ENCODE measurements at regions not wholly inside any gene's neighbourhood (a gene's known extent, or its start where the extent isn't known, plus 50 kb on each side); places are given as distances from the start of the nearest gene placed in this dataset.
"Not testable (repeated sequence)": the region's sequence is repeated elsewhere in the genome, so short reads cannot be mapped to it uniquely, and the experiment has no call there.

DNA sequence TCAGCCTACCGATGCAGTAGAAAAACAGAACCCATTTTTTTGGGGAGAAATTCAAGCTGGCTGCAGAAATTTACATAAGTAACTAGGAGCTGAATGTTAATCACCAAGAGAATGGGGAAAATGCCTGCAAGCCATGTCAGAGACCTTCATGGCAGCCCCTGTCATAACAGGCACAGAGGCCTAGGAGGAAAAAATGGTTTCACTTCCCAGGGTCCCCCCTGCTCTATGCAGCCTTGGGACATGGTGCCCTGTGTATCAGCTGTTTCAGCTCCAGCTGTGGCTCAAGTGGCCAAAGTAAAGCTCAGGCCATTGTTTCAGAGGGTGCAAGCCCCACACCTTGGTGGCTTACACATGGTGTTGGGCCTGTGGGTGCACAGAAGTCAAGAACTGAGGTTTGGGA is 842.5 kb downstream of the FLRT2 start:
- intact Hi-C loops (cut with DNase I), result no loop called here
- no peak for DNase-seq (ENCODE audit: low spot score)

DNA sequence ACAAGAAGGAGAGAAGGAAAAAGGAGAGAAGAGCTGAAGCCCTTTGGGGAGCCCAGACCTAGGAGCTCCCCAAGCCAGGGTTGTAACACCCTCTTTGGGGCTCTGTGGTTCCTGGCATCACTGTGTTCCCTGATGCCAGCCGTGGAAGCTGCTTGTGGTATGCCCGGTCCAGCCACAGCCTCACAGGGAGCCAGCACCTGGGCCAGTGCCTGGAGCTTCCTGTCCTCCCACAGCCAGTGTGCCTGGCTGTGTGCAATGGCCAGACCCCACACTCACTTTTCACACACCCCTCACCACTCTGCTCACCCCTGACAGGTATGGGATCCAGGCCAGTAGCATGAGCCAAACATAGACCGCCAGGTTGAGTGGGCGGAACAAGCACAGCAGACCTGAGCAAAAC is 834.7 kb downstream of the FLRT2 start:
- no peak for DNase-seq (ENCODE audit: low spot score)
- intact Hi-C loops (cut with DNase I), result loop anchor here in 1 of 2 donors (5.0 kb wide), 1 partner anchor 822 kb away; no protein-coding TSS in a partner anchor

DNA sequence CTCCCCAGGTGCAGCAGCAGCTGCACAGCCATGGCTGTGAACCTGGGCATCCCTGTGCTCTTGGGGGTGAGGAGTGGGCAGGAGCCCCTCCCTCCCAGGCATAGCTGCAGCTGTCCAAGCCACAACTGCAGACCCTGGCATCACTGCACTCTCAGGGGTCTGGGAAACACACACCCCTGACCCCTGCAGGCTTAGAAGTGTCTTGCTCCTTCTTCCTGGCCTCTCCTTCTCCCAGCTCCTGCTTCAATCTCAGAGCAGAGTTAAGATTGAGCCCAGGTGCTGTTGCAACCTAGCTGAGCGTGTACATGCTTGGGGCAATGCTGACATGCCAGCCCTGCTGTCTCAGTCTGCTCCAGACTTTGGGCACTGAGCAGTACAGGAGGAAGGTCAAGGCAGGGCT is 833.6 kb downstream of the FLRT2 start:
- intact Hi-C loops (cut with DNase I), result no loop called here
- DNase-seq (ENCODE audit: low spot score), result no peak

DNA sequence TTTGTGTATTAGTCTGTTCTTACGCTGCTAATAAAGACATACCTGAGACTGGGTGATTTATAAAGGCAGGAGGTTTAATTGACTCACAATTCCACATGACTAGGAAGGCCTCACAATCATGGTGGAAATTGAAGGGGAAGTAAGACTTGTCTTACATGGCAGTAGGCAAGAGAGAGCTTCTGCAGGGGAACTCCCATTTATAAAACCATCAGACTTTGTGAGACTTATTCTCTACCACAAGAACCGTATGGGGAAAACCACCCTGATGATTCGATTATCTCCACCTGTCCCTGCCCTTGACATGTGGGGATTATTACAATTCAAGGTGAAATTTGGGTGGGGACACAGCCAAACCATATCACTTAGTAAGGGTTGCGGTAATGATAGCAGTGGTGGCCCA is 833.1 kb downstream of the FLRT2 start:
- intact Hi-C loops (cut with DNase I), result no loop called here
- DNase-seq (ENCODE audit: low spot score), result no peak

DNA sequence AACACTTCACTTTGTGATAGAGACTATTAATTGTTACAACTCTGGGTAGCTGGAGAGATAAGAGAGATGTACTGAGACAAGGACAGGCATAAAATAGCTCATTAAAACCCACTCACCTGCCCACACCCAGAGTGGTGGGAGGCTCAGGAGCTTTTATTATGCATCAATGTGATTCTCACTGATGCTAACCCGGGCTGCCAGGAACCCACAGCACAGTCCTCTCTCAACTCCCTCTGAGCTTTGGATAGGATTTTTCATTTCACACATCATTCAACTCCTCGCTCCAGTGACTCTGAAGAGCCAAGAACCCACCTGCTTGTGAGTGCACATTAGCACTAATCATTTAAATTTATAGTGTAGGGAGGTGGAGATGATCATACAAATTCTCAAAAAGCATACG is 827.9 kb downstream of the FLRT2 start:
- intact Hi-C loops (cut with DNase I), result no loop called here
- DNase-seq (ENCODE audit: low spot score), result no peak

DNA sequence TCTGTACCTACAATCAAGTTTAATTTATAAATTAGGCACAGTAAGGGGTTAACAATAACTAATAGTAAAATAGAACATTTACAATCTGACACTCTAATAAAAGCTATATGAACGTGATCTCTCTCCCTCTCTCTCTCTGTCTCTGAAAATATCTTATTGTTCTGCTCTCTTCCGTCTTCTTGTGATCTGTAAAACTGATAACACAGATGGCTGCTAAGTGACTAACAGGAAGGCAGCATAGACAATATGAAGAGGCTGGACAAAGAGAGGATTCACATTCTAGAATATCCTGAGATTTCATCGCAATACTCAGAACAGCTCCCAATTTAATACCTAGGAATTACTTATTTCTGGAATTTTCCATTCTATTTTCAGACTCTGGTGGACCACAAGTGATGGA is 827.2 kb downstream of the FLRT2 start:
- DNase-seq (ENCODE audit: low spot score), result no peak
- intact Hi-C loops (cut with DNase I), result no loop called here

DNA sequence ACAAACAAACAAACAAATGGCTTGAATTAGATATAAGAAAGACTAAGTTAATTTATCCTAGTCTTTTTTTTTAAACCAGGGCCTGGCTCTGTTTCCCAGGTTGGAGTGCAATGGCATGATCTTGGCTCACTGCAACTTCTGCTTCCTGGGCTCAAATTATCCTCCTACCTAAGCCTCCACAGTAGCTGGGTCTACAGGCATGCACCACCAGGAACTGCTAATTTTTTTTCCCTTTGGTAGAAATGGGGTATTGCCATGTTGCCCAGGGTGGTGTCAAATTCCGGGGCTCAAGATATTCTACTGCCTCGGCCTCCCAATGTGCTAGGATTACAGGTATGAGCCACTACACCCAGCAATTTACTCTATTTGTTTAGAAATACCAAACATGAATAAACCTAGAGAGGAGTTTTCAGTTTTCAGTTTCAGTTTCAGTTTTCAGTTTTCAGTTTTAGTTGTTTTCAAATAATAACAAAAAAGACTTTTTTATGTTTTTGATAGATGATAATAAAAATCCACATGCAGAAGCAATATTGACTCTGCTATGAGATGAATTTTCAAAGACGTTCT is 817.0 kb downstream of the FLRT2 start:
- intact Hi-C loops (cut with DNase I), result no loop called here
- DNase-seq (ENCODE audit: low spot score), result no peak

DNA sequence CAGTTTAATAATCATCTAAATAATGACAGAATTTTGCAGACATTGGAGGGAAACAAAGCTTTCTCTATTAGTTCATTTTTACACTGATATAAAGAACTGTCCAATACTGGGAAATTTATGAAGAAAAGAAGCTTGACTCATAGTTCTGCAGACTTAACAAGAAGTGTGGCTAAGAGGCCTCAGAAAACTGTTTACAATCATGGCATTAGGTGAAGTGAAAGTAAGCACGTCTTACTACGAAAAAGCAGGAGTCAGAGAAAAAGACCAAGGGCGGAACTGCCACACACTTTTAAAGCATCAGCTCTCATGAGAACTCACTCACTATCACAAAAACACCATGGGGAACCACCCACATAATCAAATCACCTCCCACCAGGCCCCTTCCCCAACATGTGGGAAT is 804.4 kb downstream of the FLRT2 start:
- intact Hi-C loops (cut with DNase I), result no loop called here

DNA sequence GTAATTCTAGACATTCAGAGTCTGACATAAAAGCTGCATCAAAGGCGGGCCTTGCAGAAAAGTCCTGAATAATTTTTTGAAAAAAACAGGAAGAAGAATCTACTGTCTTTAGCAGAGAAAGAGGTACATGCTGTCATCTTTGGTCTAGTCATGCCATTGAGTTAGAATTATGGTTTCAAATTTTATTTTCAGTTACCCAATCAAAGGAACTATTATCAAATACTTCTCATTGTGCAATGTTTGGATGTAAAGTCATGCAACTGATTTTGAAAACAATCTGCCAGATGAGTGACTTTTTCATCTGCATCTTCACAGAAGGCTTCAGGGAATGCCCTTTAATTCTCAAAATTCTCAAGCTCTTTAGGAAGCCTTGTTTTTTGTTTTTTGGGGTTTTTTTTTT is 803.5 kb downstream of the FLRT2 start:
- DNase-seq (ENCODE audit: low spot score), result no peak
- intact Hi-C loops (cut with DNase I), result no loop called here

More for the DNA sequence above, 804.4 kb downstream of the FLRT2 start:
- no peak for DNase-seq (ENCODE audit: low spot score)

DNA sequence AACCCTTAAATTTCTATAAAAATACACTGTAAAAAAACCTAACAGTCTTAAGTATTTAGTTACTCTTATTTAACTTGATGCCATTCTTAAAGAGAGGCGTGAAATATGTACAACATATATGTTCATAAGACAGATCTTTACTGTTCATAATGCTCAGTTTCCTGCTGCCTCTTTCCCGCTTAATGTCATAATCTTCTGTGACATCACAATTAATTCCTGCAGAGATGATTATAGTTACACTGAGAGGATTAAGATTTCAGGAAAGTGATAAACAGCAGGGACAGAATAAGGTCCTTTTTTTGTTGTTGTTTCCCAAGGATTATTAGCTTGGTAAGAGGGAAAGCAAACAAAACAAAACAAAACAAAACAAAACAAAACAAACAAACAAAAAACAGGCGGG is 801.4 kb downstream of the FLRT2 start:
- no peak for DNase-seq (ENCODE audit: low spot score)
- intact Hi-C loops (cut with DNase I), result no loop called here

DNA sequence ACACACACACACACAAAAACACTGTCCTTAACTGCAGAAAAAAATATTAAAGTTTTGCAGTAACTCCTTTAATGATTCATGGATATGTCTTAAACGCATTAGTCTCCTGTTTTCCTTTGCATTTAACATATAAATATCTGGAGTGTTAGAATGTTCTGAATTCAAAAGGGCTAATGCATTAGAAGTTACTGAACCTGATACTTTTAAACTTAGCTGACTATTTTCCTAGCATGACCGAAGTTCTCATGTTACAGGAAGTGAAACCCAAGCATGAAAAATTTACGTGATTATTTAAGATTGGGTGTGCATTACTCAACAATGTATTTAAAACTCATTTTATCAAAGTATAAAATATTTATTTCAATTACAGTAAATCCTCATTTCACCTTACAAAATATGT is 791.2 kb downstream of the FLRT2 start:
- intact Hi-C loops (cut with DNase I), result no loop called here
- DNase-seq (ENCODE audit: low spot score), result no peak

DNA sequence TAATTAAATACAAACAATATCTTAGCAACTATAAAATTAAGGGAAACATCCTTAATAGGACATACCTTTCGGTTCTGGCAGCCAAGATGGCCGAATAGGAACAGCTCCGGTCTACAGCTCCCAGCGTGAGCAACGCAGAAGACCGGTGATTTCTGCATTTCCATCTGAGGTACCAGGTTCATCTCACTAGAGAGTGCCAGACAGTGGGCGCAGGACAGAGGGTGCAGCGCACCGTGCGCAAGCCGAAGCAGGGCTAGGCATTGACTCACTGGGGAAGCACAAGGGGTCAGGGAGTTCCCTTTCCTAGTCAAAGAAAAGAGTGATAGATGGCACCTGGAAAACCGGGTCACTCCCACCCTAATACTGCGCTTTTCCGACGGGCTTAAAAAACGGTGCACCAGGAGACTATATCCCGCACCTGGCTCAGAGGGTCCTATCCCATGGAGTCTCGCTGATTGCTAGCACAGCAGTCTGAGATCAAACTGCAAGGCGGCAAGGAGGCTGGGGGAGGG is 782.3 kb downstream of the FLRT2 start:
- intact Hi-C loops (cut with DNase I); DNase-seq (ENCODE audit: low spot score): not testable (repeated sequence)

DNA sequence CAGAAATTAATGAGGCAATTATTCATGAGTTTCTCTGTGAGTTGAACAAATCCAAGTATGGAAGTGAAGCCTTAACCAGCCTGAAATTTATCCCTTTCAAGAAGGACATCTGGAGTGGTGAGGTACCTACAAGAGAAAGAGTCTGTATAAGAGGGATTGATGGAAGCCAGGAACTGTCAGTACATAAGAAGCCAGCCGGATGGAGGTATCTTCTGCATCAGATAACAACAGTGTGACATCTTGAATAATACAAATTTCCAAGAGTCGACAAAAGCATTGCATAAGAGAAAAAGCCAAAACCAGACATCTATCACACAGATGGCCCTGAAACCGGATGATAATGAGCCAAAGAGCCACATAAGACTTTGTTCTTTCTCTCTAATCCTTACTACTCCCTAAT is 781.2 kb downstream of the FLRT2 start:
- intact Hi-C loops (cut with DNase I), result no loop called here
- DNase-seq (ENCODE audit: low spot score), result no peak

DNA sequence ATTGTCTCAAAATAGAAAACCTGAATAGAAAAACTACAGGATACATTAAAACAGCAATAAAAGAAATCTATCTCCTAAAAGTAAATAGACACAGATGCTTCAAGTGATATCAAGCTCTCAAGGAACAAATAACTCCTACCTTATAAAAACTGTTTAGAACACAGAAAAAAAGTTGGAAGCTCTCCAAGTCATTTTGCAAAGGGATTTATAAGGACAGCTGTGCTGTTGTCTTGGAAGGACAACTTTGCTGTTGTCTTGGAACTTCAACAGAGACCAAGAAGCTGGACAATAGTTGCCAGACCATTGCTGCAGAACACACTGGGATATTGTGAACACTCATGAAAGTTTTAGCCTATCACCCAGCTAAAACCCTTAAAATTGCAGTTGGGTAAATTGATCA is 780.7 kb downstream of the FLRT2 start:
- intact Hi-C loops (cut with DNase I), result no loop called here
- DNase-seq (ENCODE audit: low spot score), result no peak

DNA sequence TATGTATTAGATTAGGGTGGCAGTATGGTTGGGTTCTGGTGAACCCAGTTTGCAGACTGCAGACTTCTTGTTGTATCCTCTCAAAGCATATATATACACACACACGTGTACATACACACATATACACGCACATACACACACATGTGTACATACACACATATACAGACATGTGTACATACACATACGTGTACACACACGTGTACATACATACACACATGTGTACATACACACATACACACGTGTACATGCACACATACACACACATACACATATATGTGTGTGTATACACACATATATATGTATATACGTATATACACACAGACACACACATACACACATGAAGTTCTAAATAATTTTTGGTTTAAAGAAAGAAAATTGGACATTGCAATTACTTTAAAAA is 780.2 kb downstream of the FLRT2 start:
- DNase-seq (ENCODE audit: low spot score), result no peak
- intact Hi-C loops (cut with DNase I), result no loop called here

DNA sequence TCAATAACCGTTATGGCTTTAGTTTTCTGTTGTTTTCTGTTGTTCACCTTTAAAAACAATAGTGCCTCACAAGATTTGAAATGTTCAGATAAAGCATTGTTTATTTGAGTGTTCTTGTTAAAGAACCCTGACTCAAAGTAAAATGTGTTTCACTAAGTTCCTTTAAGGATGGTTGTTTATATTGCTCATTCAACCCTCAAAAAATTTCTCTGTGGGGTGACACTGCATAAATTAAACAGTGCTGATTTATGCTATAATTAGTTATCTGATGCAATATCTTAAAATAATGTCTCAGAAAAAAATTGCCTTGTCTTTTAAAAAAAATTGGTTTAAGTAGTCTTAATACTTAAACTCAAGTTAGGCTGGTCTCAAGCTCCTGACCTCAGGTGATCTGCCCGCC is 775.1 kb downstream of the FLRT2 start:
- intact Hi-C loops (cut with DNase I), result no loop called here
- DNase-seq (ENCODE audit: low spot score), result no peak

DNA sequence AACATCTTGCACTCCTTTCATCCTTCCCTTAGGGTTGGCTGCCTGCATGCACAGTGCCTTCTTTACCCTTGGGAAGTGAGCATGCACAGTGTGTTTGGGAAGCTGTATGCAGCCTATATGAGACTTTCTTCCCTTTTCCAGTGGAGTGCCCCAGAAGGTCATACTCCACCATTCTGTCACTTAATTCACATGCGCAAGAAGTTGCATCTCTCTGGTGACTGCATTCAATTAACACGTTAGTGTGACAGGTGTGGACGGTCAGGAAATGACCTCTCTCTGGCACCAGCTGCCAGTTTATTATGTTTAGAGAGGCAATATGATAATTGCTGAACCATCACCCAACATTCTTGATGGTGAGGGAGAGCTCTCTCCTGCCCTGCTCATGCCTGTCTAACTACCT is 770.0 kb downstream of the FLRT2 start:
- intact Hi-C loops (cut with DNase I), result no loop called here

DNA sequence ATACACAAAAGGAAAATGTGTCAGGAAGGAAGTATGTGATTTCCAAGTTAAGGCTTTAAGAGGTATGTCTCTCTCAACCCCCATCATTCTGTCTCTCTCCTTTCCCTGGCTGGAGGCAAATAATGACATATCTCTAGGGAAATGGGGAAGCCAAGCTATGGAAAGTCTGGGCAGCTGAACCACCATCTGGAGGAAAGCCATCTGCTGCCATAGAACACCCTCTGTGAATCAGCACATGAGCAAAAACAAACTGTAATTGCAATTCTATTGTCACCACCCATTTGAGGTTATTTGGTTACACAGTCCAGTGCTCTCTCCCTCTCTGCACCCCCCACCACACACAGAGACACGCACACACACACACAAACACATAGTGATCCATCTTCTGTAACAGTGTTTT is 766.2 kb downstream of the FLRT2 start:
- DNase-seq (ENCODE audit: low spot score), result no peak
- intact Hi-C loops (cut with DNase I), result no loop called here

More for the DNA sequence above, 770.0 kb downstream of the FLRT2 start:
- DNase-seq (ENCODE audit: low spot score), result no peak

DNA sequence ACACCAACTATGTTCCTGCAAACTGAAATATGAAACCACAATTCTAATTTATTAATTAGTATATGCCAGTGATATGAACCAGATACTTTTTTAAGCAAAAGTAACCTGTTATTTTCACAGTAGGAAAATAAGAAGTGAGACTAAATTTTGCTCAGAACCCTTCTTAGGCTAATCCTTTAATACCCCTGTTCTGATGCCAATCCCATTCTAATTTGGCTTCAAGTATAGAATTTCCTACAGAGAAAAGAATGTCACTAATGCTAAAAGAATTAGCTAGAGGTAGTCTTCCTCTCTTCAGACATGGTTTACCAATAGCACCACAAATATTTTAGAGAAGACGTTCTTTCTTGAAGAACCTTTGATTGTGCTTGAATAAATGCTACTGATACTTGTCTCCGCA is 758.4 kb downstream of the FLRT2 start:
- intact Hi-C loops (cut with DNase I), result no loop called here
- DNase-seq (ENCODE audit: low spot score), result no peak

DNA sequence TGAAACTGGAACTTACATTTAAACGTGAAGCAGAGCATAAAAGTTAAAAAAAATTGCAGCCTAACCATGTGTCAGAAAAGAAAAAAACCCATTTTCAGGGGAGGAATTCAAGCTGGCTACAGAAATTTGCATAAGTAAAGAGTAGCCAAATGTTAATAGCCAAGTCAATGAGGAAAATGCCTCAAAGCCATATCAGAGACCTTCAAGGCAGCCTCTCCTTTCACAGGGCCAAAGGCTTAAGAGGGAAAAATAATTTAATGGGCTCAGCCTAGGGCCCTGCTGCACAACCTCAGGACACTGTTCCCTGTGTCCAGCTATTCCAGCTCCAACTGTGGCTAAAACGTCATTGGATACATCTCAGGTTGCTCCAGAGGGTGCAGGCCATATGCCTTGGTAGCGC is 749.5 kb downstream of the FLRT2 start:
- no peak for DNase-seq (ENCODE audit: low spot score)
- intact Hi-C loops (cut with DNase I), result no loop called here

DNA sequence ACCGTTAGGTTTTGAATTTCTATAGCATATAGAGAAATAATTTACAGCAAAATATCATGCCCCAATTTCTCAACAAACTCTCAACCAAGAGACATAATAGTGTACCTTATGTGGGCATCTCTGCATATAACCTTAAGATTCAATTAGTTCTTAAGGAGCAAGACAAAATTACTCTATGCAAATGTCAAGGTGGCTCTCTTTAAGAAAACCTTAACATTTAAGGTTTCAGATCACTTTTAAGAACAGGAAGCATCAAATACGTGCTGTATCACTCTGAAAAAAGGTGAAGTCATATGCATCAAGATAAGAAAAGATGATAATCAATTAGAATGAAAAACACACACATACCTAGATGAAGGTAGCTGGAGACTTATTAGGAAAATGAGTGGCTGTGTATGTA is 728.0 kb downstream of the FLRT2 start:
- DNase-seq (ENCODE audit: low spot score), result no peak
- intact Hi-C loops (cut with DNase I), result no loop called here

DNA sequence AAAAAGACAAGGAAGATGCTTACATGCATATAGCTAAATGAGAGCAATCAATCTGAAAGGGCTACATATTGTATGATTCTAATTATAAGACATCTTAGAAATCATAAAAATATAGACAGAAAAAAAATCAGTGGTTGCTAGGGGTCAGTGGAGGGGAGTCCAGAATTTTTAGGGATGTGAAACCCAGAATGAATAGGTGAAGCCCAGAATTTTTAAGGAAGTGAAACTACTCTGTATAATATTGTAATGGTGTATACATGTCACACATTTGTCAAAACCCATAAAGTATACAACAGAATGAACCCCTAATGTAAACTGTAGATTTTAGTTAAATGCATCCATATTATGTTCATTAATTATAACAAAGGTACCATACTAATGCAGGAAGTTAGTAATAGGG is 713.2 kb downstream of the FLRT2 start:
- intact Hi-C loops (cut with DNase I), result no loop called here
- DNase-seq (ENCODE audit: low spot score), result no peak

All from posterior vena cava (tissue), 2 donors.